ENCODE measurements at regions not wholly inside any gene's neighbourhood (a gene's known extent, or its start where the extent isn't known, plus 50 kb on each side); places are given as distances from the start of the nearest gene placed in this dataset.

DNA sequence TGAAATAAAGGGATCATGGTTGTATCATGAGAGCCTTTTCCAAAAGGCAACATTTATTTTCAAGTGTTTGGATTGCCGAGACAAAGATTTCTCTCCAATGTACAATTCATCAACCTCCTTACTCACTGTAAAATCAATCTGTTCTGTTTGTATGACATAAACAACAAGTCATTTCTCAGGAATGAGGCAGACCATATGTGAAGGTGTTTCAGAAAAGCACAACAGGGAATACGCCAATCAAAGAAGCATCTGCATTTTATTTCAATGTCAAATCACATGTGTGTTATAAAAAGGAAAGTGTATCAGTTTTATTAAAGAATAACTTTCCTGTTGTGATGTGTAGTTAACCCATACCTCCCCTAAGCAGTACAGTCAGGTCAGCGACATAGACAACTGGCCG is 653.7 kb downstream of the TFAP2A start:
- H3K4me1 Mint-ChIP-seq, result no peaks in the 10 kb centered on the region
- DNase-seq, result no peak
- TF ChIP-seq, protein P1, sequence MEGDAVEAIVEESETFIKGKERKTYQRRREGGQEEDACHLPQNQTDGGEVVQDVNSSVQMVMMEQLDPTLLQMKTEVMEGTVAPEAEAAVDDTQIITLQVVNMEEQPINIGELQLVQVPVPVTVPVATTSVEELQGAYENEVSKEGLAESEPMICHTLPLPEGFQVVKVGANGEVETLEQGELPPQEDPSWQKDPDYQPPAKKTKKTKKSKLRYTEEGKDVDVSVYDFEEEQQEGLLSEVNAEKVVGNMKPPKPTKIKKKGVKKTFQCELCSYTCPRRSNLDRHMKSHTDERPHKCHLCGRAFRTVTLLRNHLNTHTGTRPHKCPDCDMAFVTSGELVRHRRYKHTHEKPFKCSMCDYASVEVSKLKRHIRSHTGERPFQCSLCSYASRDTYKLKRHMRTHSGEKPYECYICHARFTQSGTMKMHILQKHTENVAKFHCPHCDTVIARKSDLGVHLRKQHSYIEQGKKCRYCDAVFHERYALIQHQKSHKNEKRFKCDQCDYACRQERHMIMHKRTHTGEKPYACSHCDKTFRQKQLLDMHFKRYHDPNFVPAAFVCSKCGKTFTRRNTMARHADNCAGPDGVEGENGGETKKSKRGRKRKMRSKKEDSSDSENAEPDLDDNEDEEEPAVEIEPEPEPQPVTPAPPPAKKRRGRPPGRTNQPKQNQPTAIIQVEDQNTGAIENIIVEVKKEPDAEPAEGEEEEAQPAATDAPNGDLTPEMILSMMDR (conservative IDR thresholded peaks at IDR 0.05), result no peak

DNA sequence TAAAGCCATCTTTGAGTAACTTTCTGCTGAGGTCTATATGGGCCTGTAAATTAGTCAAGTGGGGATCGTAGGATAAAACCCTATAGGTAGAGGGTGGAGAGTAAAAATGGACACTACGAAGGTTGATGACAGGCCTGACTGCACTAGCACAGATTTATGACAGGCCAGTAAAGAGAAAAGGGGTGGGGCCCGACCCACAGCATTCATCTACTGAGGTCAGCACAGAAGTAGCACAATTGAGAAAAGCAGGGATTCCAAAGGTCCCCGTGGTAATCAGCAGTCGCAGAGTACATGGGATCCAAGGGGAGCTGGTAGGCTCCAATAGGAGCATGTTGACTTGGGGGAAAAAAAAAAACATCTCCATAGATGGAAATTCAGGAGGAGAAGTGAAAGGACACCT is 660.4 kb downstream of the TFAP2A start:
- H3K27me3 Mint-ChIP-seq (ENCODE audit: insufficient read depth), result no peaks in the 10 kb centered on the region

More for the DNA sequence above, 653.7 kb downstream of the TFAP2A start:
- no peak overlapping the region for H3K27ac Mint-ChIP-seq
- H3K36me3 Mint-ChIP-seq (ENCODE audit: low read depth), result no peaks in the 10 kb centered on the region
- H3K27me3 Mint-ChIP-seq (ENCODE audit: insufficient read depth), result no peaks in the 10 kb centered on the region
- no peak overlapping the region for H3K9ac ChIP-seq (ENCODE audit: extremely low read depth, low read length, poor library complexity, severe bottlenecking)
- H3K9me3 ChIP-seq (ENCODE audit: control insufficient read depth, low read length), result no peaks in the 10 kb centered on the region
- no peak overlapping the region for H3K4me3 Mint-ChIP-seq
- no peak overlapping the region for H3K27ac ChIP-seq (ENCODE audit: low read depth, low read length)
- no peak overlapping the region for H3K4me3 ChIP-seq (ENCODE audit: low read length)
- WGBS, 2 experiments (ENCODE audit: insufficient coverage in 1 of 2, insufficient read length in 1 of 2), result 97 to 100% methylated on average over 1 to 4 of the region's 4 CpGs
- H3K9me3 Mint-ChIP-seq, result no peaks in the 10 kb centered on the region
- H3K4me1 ChIP-seq (ENCODE audit: control insufficient read depth, insufficient read depth, low read length), result no peaks in the 10 kb centered on the region
- H3K36me3 ChIP-seq (ENCODE audit: control insufficient read depth, insufficient read depth, low read length), result no peaks in the 10 kb centered on the region
- no peaks in the 10 kb centered on the region for H3K27me3 ChIP-seq (ENCODE audit: control insufficient read depth, insufficient read depth, low read length, poor library complexity, severe bottlenecking)

GRCh38 chr6:9745966-9746365 is 668.9 kb downstream of the TFAP2A start:
- Mint-ChIP-seq H3K4me1 (no peaks in the 10 kb centered on the region), H3K27ac (no peak overlapping the region), H3K27me3 (ENCODE audit: insufficient read depth) (no peaks in the 10 kb centered on the region), H3K9me3 (no peaks in the 10 kb centered on the region), H3K36me3 (ENCODE audit: low read depth) (no peaks in the 10 kb centered on the region), H3K4me3 (no peak overlapping the region)
- WGBS, 2 experiments (ENCODE audit: insufficient coverage in 1 of 2, insufficient read length in 1 of 2), result 97% methylated on average over 2 of the region's 2 CpGs; no CpG with 5 or more reads in 1 of the 2 experiments
- Histone ChIP-seq H3K4me1 (ENCODE audit: control insufficient read depth, insufficient read depth, low read length) (no peaks in the 10 kb centered on the region), H3K9me3 (ENCODE audit: control insufficient read depth, low read length) (no peaks in the 10 kb centered on the region), H3K36me3 (ENCODE audit: control insufficient read depth, insufficient read depth, low read length) (no peaks in the 10 kb centered on the region), H3K9ac (ENCODE audit: extremely low read depth, low read length, poor library complexity, severe bottlenecking) (no peak overlapping the region), H3K27ac (ENCODE audit: low read depth, low read length) (no peak overlapping the region), H3K27me3 (ENCODE audit: control insufficient read depth, insufficient read depth, low read length, poor library complexity, severe bottlenecking) (no peaks in the 10 kb centered on the region), H3K4me3 (ENCODE audit: low read length) (no peak overlapping the region)
- no peak for DNase-seq
- TF ChIP-seq, protein P1 (conservative IDR thresholded peaks at IDR 0.05), result no peak

More for the DNA sequence above, 660.4 kb downstream of the TFAP2A start:
- no peaks in the 10 kb centered on the region for H3K36me3 ChIP-seq (ENCODE audit: control insufficient read depth, insufficient read depth, low read length)
- Mint-ChIP-seq H3K36me3 (ENCODE audit: low read depth) (no peaks in the 10 kb centered on the region), H3K4me1 (no peaks in the 10 kb centered on the region), H3K27ac (no peak overlapping the region), H3K9me3 (no peaks in the 10 kb centered on the region), H3K4me3 (no peak overlapping the region)
- TF ChIP-seq, protein P1 (conservative IDR thresholded peaks at IDR 0.05), result no peak
- H3K27me3 ChIP-seq (ENCODE audit: control insufficient read depth, insufficient read depth, low read length, poor library complexity, severe bottlenecking), result no peaks in the 10 kb centered on the region
- 94 to 95% methylated on average over 3 to 5 of the region's 5 CpGs for WGBS, 2 experiments (ENCODE audit: insufficient coverage in 1 of 2, insufficient read length in 1 of 2)
- no peak overlapping the region for H3K9ac ChIP-seq (ENCODE audit: extremely low read depth, low read length, poor library complexity, severe bottlenecking)
- H3K4me3 ChIP-seq (ENCODE audit: low read length), result no peak overlapping the region
- H3K27ac ChIP-seq (ENCODE audit: low read depth, low read length), result no peak overlapping the region
- H3K9me3 ChIP-seq (ENCODE audit: control insufficient read depth, low read length), result no peaks in the 10 kb centered on the region
- H3K4me1 ChIP-seq (ENCODE audit: control insufficient read depth, insufficient read depth, low read length), result no peaks in the 10 kb centered on the region
- DNase-seq, result no peak

Measured in endodermal cell (in vitro differentiated cells).